Right lobe of liver (tissue), 6 donors: ENCODE measurements at regions not wholly inside any gene's neighbourhood (a gene's known extent, or its start where the extent isn't known, plus 50 kb on each side); places are given as distances from the start of the nearest gene placed in this dataset.
A peak's percentile ranks its signal among the peaks of the same experiment; 100 is the strongest.

ENCODE experiments used
- ATAC-seq, 4 donors: fragments of 200-7000 bp; cut with Tn5 transposase; one replicate each; pipeline ENCODE4 v1.9.1; 2020; ENCODE audit warnings: mild to moderate bottlenecking in 4 of 4, moderate library complexity in 4 of 4
- DNase-seq, 3 donors: peaks; one replicate each; pipeline ENCODE4 v3.0.0-alpha.2; 2020
- H3K27ac ChIP-seq, 3 donors: fragments of 200-600 bp; one replicate each; pipeline ENCODE4 v1.8.0; 2022
- H3K27me3 ChIP-seq, 2 donors: fragments of 200-600 bp; one replicate each; pipeline ENCODE4 v1.8.0; 2022
- H3K36me3 ChIP-seq, 4 donors: fragments of 200-600 bp; sonication (generic) in 1 of 4; one replicate each; pipeline versions ENCODE4 v1.5.1 to v1.8.0; 2017 to 2022; ENCODE audit warnings: control low read depth in 1 of 4
- H3K4me1 ChIP-seq, 4 donors: fragments of 200-600 bp; sonication (generic) in 1 of 4; one replicate each; pipeline versions ENCODE4 v1.5.1 to v1.8.0; 2017 to 2022; ENCODE audit warnings: control low read depth in 1 of 4
- H3K4me3 ChIP-seq, 3 donors: fragments of 200-600 bp; one replicate each; pipeline ENCODE4 v1.8.0; 2022
- H3K9me3 ChIP-seq, 4 donors: fragments of 200-600 bp; sonication (generic) in 1 of 4; one replicate each; pipeline versions ENCODE4 v1.5.1 to v1.8.0; 2017 to 2022; ENCODE audit warnings: control low read depth in 1 of 4
- CTCF ChIP-seq, 4 donors: fragments of 200-600 bp in 3 of 4; fragments of 450-650 bp in 1 of 4; IDR thresholded peaks; one replicate each; pipeline versions ENCODE4 v1.5.1 to v1.8.0; 2016 to 2022; ENCODE audit warnings: antibody characterized with exemption in 4 of 4, mild to moderate bottlenecking in 2 of 4
- POLR2A ChIP-seq: fragments of 450-650 bp; IDR thresholded peaks from one replicate; pipeline ENCODE4 v1.6.1; 2017; ENCODE audit warnings: antibody characterized with exemption, mild to moderate bottlenecking
- WGBS: methylation state at CpG from one replicate; pipeline ENCODE4 v1.1.6; 2018; ENCODE audit warnings: low coverage, low lambda C conversion rate; ENCODE audit not compliant: insufficient coverage; ENCODE audit errors: missing lambda C conversion rate; 5-methylcytosine and 5-hydroxymethylcytosine counted together
- intact Hi-C, 2 donors: fragments of 100-400 bp; cut with DNase I; formaldehyde crosslinking; loops; one replicate each; pipeline versions ENCODE4 v1.11.2 to v1.14.1; 2022
- donor health status: DM: no; HTN: yes; CAD: no.
- donor health status: DM: no; HTN: no; CAD: no.
- donor health status: DM: no; HTN: no; CAD: no.
- donor health status: DM: no; HTN: yes; CAD: no.
- donor health status: DM: no; HTN: yes; CAD: no.

- TF ChIP-seq CTCF (IDR thresholded peaks at IDR 0.05): no peak
- TF ChIP-seq POLR2A: no peak
- Histone ChIP-seq H3K9me3 (no peaks in the 10 kb centered on the region), H3K27ac (no peak overlapping the region), H3K4me1 (no peaks in the 10 kb centered on the region), H3K4me3 (no peak overlapping the region), H3K36me3 (no peaks in the 10 kb centered on the region), H3K27me3 (no peaks in the 10 kb centered on the region)
- ATAC-seq: no peak
- intact Hi-C loops: no loop called here
- no peak for DNase-seq
- WGBS: 49% methylated on average over 5 of the region's 5 CpGs
Measured at GRCh38 chr12:113640837-113641236, 169.2 kb upstream of the LHX5 start.

GRCh38 chr12:113639474-113639873 lies 167.8 kb upstream of the LHX5 start:
- ATAC-seq (no peak), DNase-seq (no peak)
- no peak for TF ChIP-seq POLR2A
- no peak for TF ChIP-seq CTCF (IDR thresholded peaks at IDR 0.05)
- no peak overlapping the region for H3K27ac ChIP-seq
- WGBS: 95% methylated on average over 3 of the region's 10 CpGs
- H3K27me3 ChIP-seq: no peaks in the 10 kb centered on the region
- no peaks in the 10 kb centered on the region for H3K4me1 ChIP-seq
- no peaks in the 10 kb centered on the region for H3K36me3 ChIP-seq
- no peaks in the 10 kb centered on the region for H3K9me3 ChIP-seq
- H3K4me3 ChIP-seq: no peak overlapping the region
- intact Hi-C loops: no loop called here

GRCh38 chr12:113638460-113638775 lies 166.7 kb upstream of the LHX5 start:
- H3K4me1 ChIP-seq: no peaks in the 10 kb centered on the region
- TF ChIP-seq POLR2A (no peak), CTCF (IDR thresholded peaks at IDR 0.05) (no peak)
- WGBS: 26% methylated on average over 7 of the region's 11 CpGs
- DNase-seq (no peak), ATAC-seq (no peak)
- intact Hi-C loops: no loop called here
- H3K9me3 ChIP-seq: no peaks in the 10 kb centered on the region
- H3K4me3 ChIP-seq: no peak overlapping the region
- no peak overlapping the region for H3K27ac ChIP-seq
- no peaks in the 10 kb centered on the region for H3K36me3 ChIP-seq
- no peaks in the 10 kb centered on the region for H3K27me3 ChIP-seq

GRCh38 chr12:113634982-113635381 lies 163.3 kb upstream of the LHX5 start:
- DNase-seq (no peak), ATAC-seq (peak in 1 of 4 donors; percentile 16)
- whole genome bisulfite sequencing: 33% methylated on average over 5 of the region's 8 CpGs
- Histone ChIP-seq H3K27ac (no peak overlapping the region), H3K9me3 (no peaks in the 10 kb centered on the region), H3K4me3 (no peak overlapping the region), H3K27me3 (no peaks in the 10 kb centered on the region), H3K4me1 (no peaks in the 10 kb centered on the region), H3K36me3 (no peaks in the 10 kb centered on the region)
- TF ChIP-seq POLR2A: no peak
- TF ChIP-seq CTCF (IDR thresholded peaks at IDR 0.05): no peak
- intact Hi-C loops: no loop called here

GRCh38 chr12:113634474-113634873 lies 162.8 kb upstream of the LHX5 start:
- 26% methylated on average over 6 of the region's 6 CpGs for WGBS
- Histone ChIP-seq H3K27me3 (no peaks in the 10 kb centered on the region), H3K27ac (no peak overlapping the region), H3K9me3 (no peaks in the 10 kb centered on the region), H3K36me3 (no peaks in the 10 kb centered on the region), H3K4me1 (no peaks in the 10 kb centered on the region), H3K4me3 (no peak overlapping the region)
- ATAC-seq (no peak), DNase-seq (no peak)
- TF ChIP-seq CTCF (IDR thresholded peaks at IDR 0.05) (no peak), POLR2A (no peak)
- intact Hi-C loops: no loop called here
